ENCODE measurements at regions not wholly inside any gene's neighbourhood (a gene's known extent, or its start where the extent isn't known, plus 50 kb on each side); places are given as distances from the start of the nearest gene placed in this dataset.

GRCh38 chr5:124683917-124684555 lies 62.4 kb downstream of the ZNF608 start:
- no peak for TF ChIP-seq CTCF (tag by site-specific recombination; IDR thresholded peaks at IDR 0.05)
- TF ChIP-seq ZFP3 (tag by site-specific recombination; IDR thresholded peaks at IDR 0.05; ENCODE audit: low read depth), result no peak
- TF ChIP-seq ZNF341 (tag by site-specific recombination; IDR thresholded peaks at IDR 0.05; ENCODE audit: low read depth), result no peak
- TF ChIP-seq ZNF18 (tag by site-specific recombination; IDR thresholded peaks at IDR 0.05), result no peak
- TF ChIP-seq ZNF548 (tag by site-specific recombination; IDR thresholded peaks at IDR 0.05), result no peak
- no peak for TF ChIP-seq ZXDB (tag by site-specific recombination; IDR thresholded peaks at IDR 0.05)
- no peak for TF ChIP-seq ZNF146 (tag by site-specific recombination; IDR thresholded peaks at IDR 0.05)
- no peak for TF ChIP-seq GLIS1 (tag by site-specific recombination; IDR thresholded peaks at IDR 0.05)
- no peak for TF ChIP-seq EGR2 (tag by site-specific recombination; IDR thresholded peaks at IDR 0.05; ENCODE audit: low read depth)
- TF ChIP-seq, protein P1, sequence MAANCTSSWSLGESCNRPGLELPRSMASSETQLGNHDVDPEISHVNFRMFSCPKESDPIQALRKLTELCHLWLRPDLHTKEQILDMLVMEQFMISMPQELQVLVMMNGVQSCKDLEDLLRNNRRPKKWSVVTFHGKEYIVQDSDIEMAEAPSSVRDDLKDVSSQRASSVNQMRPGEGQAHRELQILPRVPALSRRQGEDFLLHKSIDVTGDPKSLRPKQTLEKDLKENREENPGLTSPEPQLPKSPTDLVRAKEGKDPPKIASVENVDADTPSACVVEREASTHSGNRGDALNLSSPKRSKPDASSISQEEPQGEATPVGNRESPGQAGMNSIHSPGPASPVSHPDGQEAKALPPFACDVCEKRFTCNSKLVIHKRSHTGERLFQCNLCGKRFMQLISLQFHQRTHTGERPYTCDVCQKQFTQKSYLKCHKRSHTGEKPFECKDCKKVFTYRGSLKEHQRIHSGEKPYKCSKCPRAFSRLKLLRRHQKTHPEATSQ (tag by site-specific recombination; IDR thresholded peaks at IDR 0.05), result no peak
- no peak for TF ChIP-seq ZNF513 (tag by site-specific recombination; IDR thresholded peaks at IDR 0.05)
- TF ChIP-seq YY1 (tag by site-specific recombination; IDR thresholded peaks at IDR 0.05), result no peak
- TF ChIP-seq PRDM1 (tag by site-specific recombination; IDR thresholded peaks at IDR 0.05), result no peak
- TF ChIP-seq ZNF549 (tag by site-specific recombination; IDR thresholded peaks at IDR 0.05), result no peak

Data from HEK293 (cell line).